ENCODE measurements at regions not wholly inside any gene's neighbourhood (a gene's known extent, or its start where the extent isn't known, plus 50 kb on each side); places are given as distances from the start of the nearest gene placed in this dataset.

GRCh38 chr2:105150231-105150630 is 91.3 kb upstream of the GPR45 start:
- DNase-seq (ENCODE audit: low read depth), result no peak

GRCh38 chr2:105154119-105154818 is 87.3 kb upstream of the GPR45 start:
- no peak for DNase-seq (ENCODE audit: low read depth)

- no peak for DNase-seq (ENCODE audit: low read depth)
Measured at GRCh38 chr2:105156166-105156565, 85.4 kb upstream of the GPR45 start.

- DNase-seq (ENCODE audit: low read depth), result no peak
Measured at GRCh38 chr2:105158002-105158401, 83.5 kb upstream of the GPR45 start.

GRCh38 chr2:105166688-105167087 is 74.9 kb upstream of the GPR45 start:
- no peak for DNase-seq (ENCODE audit: low read depth)

- DNase-seq (ENCODE audit: low read depth), result no peak
Measured at GRCh38 chr2:105168543-105168942, 73.0 kb upstream of the GPR45 start.

GRCh38 chr2:105175231-105175630 is 66.3 kb upstream of the GPR45 start:
- DNase-seq (ENCODE audit: low read depth), result no peak

GRCh38 chr2:105176429-105176828 is 65.1 kb upstream of the GPR45 start:
- no peak for DNase-seq (ENCODE audit: low read depth)

GRCh38 chr2:105177008-105177407 is 64.5 kb upstream of the GPR45 start:
- DNase-seq (ENCODE audit: low read depth), result no peak

GRCh38 chr2:105177536-105178254 is 63.8 kb upstream of the GPR45 start:
- DNase-seq (ENCODE audit: low read depth), result no peak

GRCh38 chr2:105179469-105180372 is 61.8 kb upstream of the GPR45 start:
- DNase-seq (ENCODE audit: low read depth), result peak; percentile 21

- no peak for DNase-seq (ENCODE audit: low read depth)
Measured at GRCh38 chr2:105180491-105180972, 61.0 kb upstream of the GPR45 start.

GRCh38 chr2:105181282-105181681 is 60.3 kb upstream of the GPR45 start:
- no peak for DNase-seq (ENCODE audit: low read depth)

- no peak for DNase-seq (ENCODE audit: low read depth)
Measured at GRCh38 chr2:105183555-105184323, 57.8 kb upstream of the GPR45 start.

- DNase-seq (ENCODE audit: low read depth), result no peak
Measured at GRCh38 chr2:105184420-105184819, 57.1 kb upstream of the GPR45 start.

- DNase-seq (ENCODE audit: low read depth), result no peak
Measured at GRCh38 chr2:105186967-105187498, 54.5 kb upstream of the GPR45 start.

GRCh38 chr2:105187531-105187930 is 54.0 kb upstream of the GPR45 start:
- no peak for DNase-seq (ENCODE audit: low read depth)

- DNase-seq (ENCODE audit: low read depth), result no peak
Measured at GRCh38 chr2:105188343-105188742, 53.2 kb upstream of the GPR45 start.
